ENCODE measurements at regions not wholly inside any gene's neighbourhood (a gene's known extent, or its start where the extent isn't known, plus 50 kb on each side); places are given as distances from the start of the nearest gene placed in this dataset.

GRCh38 chr13:69495096-69495495 lies 612.5 kb upstream of the ATXN8OS start:
- no peak for TF ChIP-seq POLR2AphosphoS5 (IDR thresholded peaks at IDR 0.05; ENCODE audit: borderline replicate concordance, low read depth, low read length)
- no peak for TF ChIP-seq EZH2 (IDR thresholded peaks at IDR 0.05)
- TF ChIP-seq FOXP2 (optimal IDR thresholded peaks at IDR 0.05; ENCODE audit: control extremely low read depth, extremely low read length, insufficient read depth), result no peak

All from SK-N-MC (cell line).